ENCODE measurements at regions not wholly inside any gene's neighbourhood (a gene's known extent, or its start where the extent isn't known, plus 50 kb on each side); places are given as distances from the start of the nearest gene placed in this dataset.

- Mint-ChIP-seq H3K9me3 (peaks cover 0 to 1% (median 0%) of the 10 kb centered on the region in 3 donors), H3K36me3 (no peaks in the 10 kb centered on the region), H3K4me3 (no peak overlapping the region), H3K4me1 (peaks cover 0 to 1% (median 0%) of the 10 kb centered on the region in 3 donors), H3K27ac (no peak overlapping the region), H3K27me3 (peaks cover 1% of the 10 kb centered on the region)
Measured at GRCh38 chr15:36502509-36502908, 76.9 kb upstream of the CDIN1 start.

- Mint-ChIP-seq H3K27ac (no peak overlapping the region), H3K4me3 (no peak overlapping the region), H3K27me3 (peaks cover 1% of the 10 kb centered on the region), H3K9me3 (peaks cover 0 to 1% (median 0%) of the 10 kb centered on the region in 3 donors), H3K4me1 (no peaks in the 10 kb centered on the region), H3K36me3 (no peaks in the 10 kb centered on the region)
Measured at GRCh38 chr15:36506733-36507356, 72.6 kb upstream of the CDIN1 start.

- peaks cover 1% of the 10 kb centered on the region for H3K27me3 Mint-ChIP-seq
- H3K9me3 Mint-ChIP-seq = peaks cover 0 to 1% (median 0%) of the 10 kb centered on the region in 3 donors
- no peaks in the 10 kb centered on the region for H3K4me1 Mint-ChIP-seq
- no peak overlapping the region for H3K27ac Mint-ChIP-seq
- H3K36me3 Mint-ChIP-seq = no peaks in the 10 kb centered on the region
- H3K4me3 Mint-ChIP-seq = no peak overlapping the region
Measured at GRCh38 chr15:36507458-36507857, 72.0 kb upstream of the CDIN1 start.

- no peaks in the 10 kb centered on the region for H3K27me3 Mint-ChIP-seq
- no peak overlapping the region for H3K4me3 Mint-ChIP-seq
- H3K4me1 Mint-ChIP-seq = no peaks in the 10 kb centered on the region
- no peak overlapping the region for H3K27ac Mint-ChIP-seq
- no peaks in the 10 kb centered on the region for H3K9me3 Mint-ChIP-seq
- no peaks in the 10 kb centered on the region for H3K36me3 Mint-ChIP-seq
Measured at GRCh38 chr15:36511594-36511993, 67.8 kb upstream of the CDIN1 start.

- Mint-ChIP-seq H3K27me3 (no peaks in the 10 kb centered on the region), H3K4me1 (no peaks in the 10 kb centered on the region), H3K9me3 (no peaks in the 10 kb centered on the region), H3K36me3 (peaks cover 3% of the 10 kb centered on the region), H3K27ac (no peak overlapping the region), H3K4me3 (no peak overlapping the region)
Measured at GRCh38 chr15:36517758-36518157, 61.7 kb upstream of the CDIN1 start.

- H3K4me1 Mint-ChIP-seq = no peaks in the 10 kb centered on the region
- no peak overlapping the region for H3K4me3 Mint-ChIP-seq
- no peak overlapping the region for H3K27ac Mint-ChIP-seq
- no peaks in the 10 kb centered on the region for H3K27me3 Mint-ChIP-seq
- no peaks in the 10 kb centered on the region for H3K9me3 Mint-ChIP-seq
- H3K36me3 Mint-ChIP-seq = peaks cover 3% of the 10 kb centered on the region
Measured at GRCh38 chr15:36519067-36519466, 60.4 kb upstream of the CDIN1 start.

- no peaks in the 10 kb centered on the region for H3K9me3 Mint-ChIP-seq
Measured at GRCh38 chr15:36525430-36525829, 54.0 kb upstream of the CDIN1 start.

GRCh38 chr15:36527235-36528162 lies 51.9 kb upstream of the CDIN1 start:
- Mint-ChIP-seq H3K27me3 (no peaks in the 10 kb centered on the region), H3K36me3 (no peaks in the 10 kb centered on the region), H3K27ac (no peak overlapping the region), H3K4me1 (peaks cover 5 to 10% (median 7%) of the 10 kb centered on the region in 3 donors), H3K9me3 (no peaks in the 10 kb centered on the region), H3K4me3 (peak overlapping the region in 1 of 4 donors; percentile 32)

More at GRCh38 chr15:36525430-36525829, 54.0 kb upstream of the CDIN1 start:
- Mint-ChIP-seq H3K27me3 (no peaks in the 10 kb centered on the region), H3K27ac (no peak overlapping the region), H3K36me3 (no peaks in the 10 kb centered on the region), H3K4me1 (peaks cover 5 to 10% (median 7%) of the 10 kb centered on the region in 3 donors), H3K4me3 (no peak overlapping the region)

- H3K4me3 Mint-ChIP-seq = peak overlapping the region in 1 of 4 donors; percentile 42
- H3K9me3 Mint-ChIP-seq = no peaks in the 10 kb centered on the region
- H3K27ac Mint-ChIP-seq = no peak overlapping the region
- no peaks in the 10 kb centered on the region for H3K27me3 Mint-ChIP-seq
- H3K4me1 Mint-ChIP-seq = peaks cover 5 to 10% (median 7%) of the 10 kb centered on the region in 3 donors
- no peaks in the 10 kb centered on the region for H3K36me3 Mint-ChIP-seq
Measured at GRCh38 chr15:36529296-36530011, 50.0 kb upstream of the CDIN1 start.

All from IgD-negative memory B cell (primary cell).